GM23338 (cell line): ENCODE measurements at regions not wholly inside any gene's neighbourhood (a gene's known extent, or its start where the extent isn't known, plus 50 kb on each side); places are given as distances from the start of the nearest gene placed in this dataset.

Experiments used
- CTCF ChIP-seq, 2 experiments: fragments of 200-600 bp in 1 of 2; sonication (generic) in 1 of 2; conservative IDR thresholded peaks; 2 replicates each; pipeline versions ENCODE4 v1.5.1 to v1.6.1; 2016 to 2017; ENCODE audit warnings: antibody characterized with exemption in 2 of 2, low read depth in 2 of 2, mild to moderate bottlenecking in 2 of 2, moderate library complexity in 1 of 2
- ETS1 ChIP-seq: IDR thresholded peaks from 2 replicates; pipeline ENCODE4 v1.6.1; 2016; ENCODE audit warnings: antibody characterized with exemption
- EZH2 ChIP-seq: fragments of 200-600 bp; sonication (generic); IDR thresholded peaks from one replicate; pipeline ENCODE4 v1.8.0; 2017; ENCODE audit warnings: antibody characterized with exemption, mild to moderate bottlenecking, low read depth; ENCODE audit not compliant: unreplicated experiment
- EZH2phosphoT487 ChIP-seq: fragments of 200-600 bp; sonication (generic); IDR thresholded peaks from one replicate; pipeline ENCODE4 v1.8.1; 2018; ENCODE audit warnings: antibody characterized with exemption; ENCODE audit not compliant: unreplicated experiment
- JUNB ChIP-seq: IDR thresholded peaks from one replicate; pipeline ENCODE4 v1.6.1; 2016; ENCODE audit warnings: antibody characterized with exemption; ENCODE audit not compliant: unreplicated experiment
- ZNF114 ChIP-seq: fragments of 250-450 bp; sonication (Bioruptor Pico); IDR thresholded peaks from 2 replicates; pipeline ENCODE4 v1.5.0; 2020; ENCODE audit warnings: mild to moderate bottlenecking, moderate library complexity
- ZNF331 ChIP-seq: fragments of 250-450 bp; sonication (Bioruptor Pico); IDR thresholded peaks from 2 replicates; pipeline ENCODE4 v1.5.0; 2020; ENCODE audit warnings: low read depth, mild to moderate bottlenecking, moderate library complexity
- TF ChIP-seq, protein P1 (sequence below): IDR thresholded peaks from one replicate; pipeline ENCODE4 v1.6.1; 2018; ENCODE audit warnings: antibody characterized with exemption; ENCODE audit not compliant: unreplicated experiment

- no peak for TF ChIP-seq CTCF (conservative IDR thresholded peaks at IDR 0.05; ENCODE audit: low read depth in 2 of 2)
- TF ChIP-seq EZH2phosphoT487, result no peak
- no peak for TF ChIP-seq EZH2
- no peak for TF ChIP-seq ETS1
- TF ChIP-seq ZNF331 (CRISPR knock-in tag), result no peak
- no peak for TF ChIP-seq ZNF114 (CRISPR knock-in tag)
- TF ChIP-seq, protein P1, sequence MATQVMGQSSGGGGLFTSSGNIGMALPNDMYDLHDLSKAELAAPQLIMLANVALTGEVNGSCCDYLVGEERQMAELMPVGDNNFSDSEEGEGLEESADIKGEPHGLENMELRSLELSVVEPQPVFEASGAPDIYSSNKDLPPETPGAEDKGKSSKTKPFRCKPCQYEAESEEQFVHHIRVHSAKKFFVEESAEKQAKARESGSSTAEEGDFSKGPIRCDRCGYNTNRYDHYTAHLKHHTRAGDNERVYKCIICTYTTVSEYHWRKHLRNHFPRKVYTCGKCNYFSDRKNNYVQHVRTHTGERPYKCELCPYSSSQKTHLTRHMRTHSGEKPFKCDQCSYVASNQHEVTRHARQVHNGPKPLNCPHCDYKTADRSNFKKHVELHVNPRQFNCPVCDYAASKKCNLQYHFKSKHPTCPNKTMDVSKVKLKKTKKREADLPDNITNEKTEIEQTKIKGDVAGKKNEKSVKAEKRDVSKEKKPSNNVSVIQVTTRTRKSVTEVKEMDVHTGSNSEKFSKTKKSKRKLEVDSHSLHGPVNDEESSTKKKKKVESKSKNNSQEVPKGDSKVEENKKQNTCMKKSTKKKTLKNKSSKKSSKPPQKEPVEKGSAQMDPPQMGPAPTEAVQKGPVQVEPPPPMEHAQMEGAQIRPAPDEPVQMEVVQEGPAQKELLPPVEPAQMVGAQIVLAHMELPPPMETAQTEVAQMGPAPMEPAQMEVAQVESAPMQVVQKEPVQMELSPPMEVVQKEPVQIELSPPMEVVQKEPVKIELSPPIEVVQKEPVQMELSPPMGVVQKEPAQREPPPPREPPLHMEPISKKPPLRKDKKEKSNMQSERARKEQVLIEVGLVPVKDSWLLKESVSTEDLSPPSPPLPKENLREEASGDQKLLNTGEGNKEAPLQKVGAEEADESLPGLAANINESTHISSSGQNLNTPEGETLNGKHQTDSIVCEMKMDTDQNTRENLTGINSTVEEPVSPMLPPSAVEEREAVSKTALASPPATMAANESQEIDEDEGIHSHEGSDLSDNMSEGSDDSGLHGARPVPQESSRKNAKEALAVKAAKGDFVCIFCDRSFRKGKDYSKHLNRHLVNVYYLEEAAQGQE, result no peak
- no peak for TF ChIP-seq JUNB
These were observed 317.0 kb downstream of the ZIC3 start for GRCh38 chrX:137882960-137883359.
